ENCODE measurements at regions not wholly inside any gene's neighbourhood (a gene's known extent, or its start where the extent isn't known, plus 50 kb on each side); places are given as distances from the start of the nearest gene placed in this dataset.

GRCh38 chr4:4596720-4597119 is 54.9 kb upstream of the STX18 start:
- Histone ChIP-seq H3K36me3 (ENCODE audit: control insufficient read depth in 2 of 2, extremely low read depth in 1 of 2, insufficient read depth in 2 of 2, low read length in 2 of 2) (no peaks in the 10 kb centered on the region), H3K4me1 (ENCODE audit: control insufficient read depth, extremely low read depth, insufficient read depth, low read length) (no peaks in the 10 kb centered on the region), H3K9me1 (ENCODE audit: control insufficient read depth, extremely low read depth, insufficient read depth, low read length) (no peaks in the 10 kb centered on the region), H3K27ac (ENCODE audit: control insufficient read depth, insufficient read depth, low read length) (no peak overlapping the region), H3K79me2 (ENCODE audit: control insufficient read depth, insufficient read depth, low read length) (no peaks in the 10 kb centered on the region), H3K27me3 (ENCODE audit: control insufficient read depth, extremely low read depth, insufficient read depth, low read length) (no peaks in the 10 kb centered on the region), H3K4me3 (ENCODE audit: control insufficient read depth in 2 of 3, extremely low read depth in 1 of 3, insufficient read depth in 2 of 3, low read depth in 1 of 3, low read length in 3 of 3) (no peak overlapping the region), H2AFZ (ENCODE audit: control insufficient read depth, low read length) (no peak overlapping the region), H3K4me2 (ENCODE audit: control insufficient read depth, extremely low read depth, insufficient read depth, low read depth, low read length) (no peak overlapping the region), H4K20me1 (ENCODE audit: control insufficient read depth, extremely low read depth, insufficient read depth, low read length) (no peaks in the 10 kb centered on the region), H3K9me3 (ENCODE audit: control insufficient read depth, low read depth, low read length) (peaks cover 5% of the 10 kb centered on the region), H3K9ac (ENCODE audit: control insufficient read depth, extremely low read depth, insufficient read depth, low read length) (no peak overlapping the region)
- FAIRE-seq (no peak), DNase-seq (ENCODE audit: low read depth, low spot score) (no peak)
- TF ChIP-seq EZH2 (IDR thresholded peaks at IDR 0.05; ENCODE audit: low read length), result no peak
- TF ChIP-seq CTCF (optimal IDR thresholded peaks at IDR 0.05 in 1 of 3, IDR thresholded peaks at IDR 0.05 in 1 of 3, conservative IDR thresholded peaks at IDR 0.05 in 1 of 3; ENCODE audit: extremely low read depth in 1 of 3, insufficient read depth in 2 of 3, low read length in 3 of 3), result no peak
- dilution Hi-C loops (cut with MboI; ENCODE audit: extremely low pct_ligation_motif_present, low sequenced_read_pairs), result no loop called here

DNA sequence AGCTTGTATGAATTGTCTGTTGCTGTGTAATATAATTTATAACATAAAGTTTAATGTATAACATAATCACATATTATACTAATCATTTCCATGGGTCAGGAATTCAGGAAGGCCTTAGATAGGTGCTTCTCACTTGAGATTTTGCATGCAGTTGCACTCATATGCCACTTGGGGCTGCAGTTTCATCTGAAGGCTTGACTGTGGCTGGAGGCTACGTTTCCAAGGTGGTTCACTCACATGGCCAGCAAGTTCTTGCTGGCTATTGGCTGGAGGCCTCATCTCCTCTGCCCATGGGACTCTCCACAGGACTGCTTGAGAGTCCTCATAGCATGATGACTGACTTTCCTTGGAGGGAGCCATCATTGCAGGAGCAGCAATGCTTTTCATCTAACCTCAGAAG is 53.4 kb upstream of the STX18 start:
- peaks cover 5% of the 10 kb centered on the region for H3K9me3 ChIP-seq (ENCODE audit: control insufficient read depth, low read depth, low read length)
- no peaks in the 10 kb centered on the region for H3K4me1 ChIP-seq (ENCODE audit: control insufficient read depth, extremely low read depth, insufficient read depth, low read length)
- H3K4me2 ChIP-seq (ENCODE audit: control insufficient read depth, extremely low read depth, insufficient read depth, low read depth, low read length), result no peak overlapping the region
- FAIRE-seq, result no peak
- H3K4me3 ChIP-seq (ENCODE audit: control insufficient read depth in 2 of 3, extremely low read depth in 1 of 3, insufficient read depth in 2 of 3, low read depth in 1 of 3, low read length in 3 of 3), result no peak overlapping the region
- H2AFZ ChIP-seq (ENCODE audit: control insufficient read depth, low read length), result no peak overlapping the region
- dilution Hi-C loops (cut with MboI; ENCODE audit: extremely low pct_ligation_motif_present, low sequenced_read_pairs), result no loop called here
- H3K79me2 ChIP-seq (ENCODE audit: control insufficient read depth, insufficient read depth, low read length), result no peaks in the 10 kb centered on the region
- no peak for DNase-seq (ENCODE audit: low read depth, low spot score)
- H4K20me1 ChIP-seq (ENCODE audit: control insufficient read depth, extremely low read depth, insufficient read depth, low read length), result no peaks in the 10 kb centered on the region
- no peaks in the 10 kb centered on the region for H3K27me3 ChIP-seq (ENCODE audit: control insufficient read depth, extremely low read depth, insufficient read depth, low read length)
- H3K9ac ChIP-seq (ENCODE audit: control insufficient read depth, extremely low read depth, insufficient read depth, low read length), result no peak overlapping the region
- no peaks in the 10 kb centered on the region for H3K36me3 ChIP-seq (ENCODE audit: control insufficient read depth in 2 of 2, extremely low read depth in 1 of 2, insufficient read depth in 2 of 2, low read length in 2 of 2)
- H3K9me1 ChIP-seq (ENCODE audit: control insufficient read depth, extremely low read depth, insufficient read depth, low read length), result no peaks in the 10 kb centered on the region
- TF ChIP-seq EZH2 (IDR thresholded peaks at IDR 0.05; ENCODE audit: low read length) (no peak), CTCF (optimal IDR thresholded peaks at IDR 0.05 in 1 of 3, IDR thresholded peaks at IDR 0.05 in 1 of 3, conservative IDR thresholded peaks at IDR 0.05 in 1 of 3; ENCODE audit: extremely low read depth in 1 of 3, insufficient read depth in 2 of 3, low read length in 3 of 3) (peak in 1 of 3 experiments; percentile 8)
- H3K27ac ChIP-seq (ENCODE audit: control insufficient read depth, insufficient read depth, low read length), result no peak overlapping the region
